ENCODE measurements at regions not wholly inside any gene's neighbourhood (a gene's known extent, or its start where the extent isn't known, plus 50 kb on each side); places are given as distances from the start of the nearest gene placed in this dataset.

GRCh38 chr11:15607361-15608036 is 492.8 kb downstream of the INSC start:
- Histone ChIP-seq H3K27me3 (ENCODE audit: control insufficient read depth, insufficient read depth, low read length, poor library complexity, severe bottlenecking) (peaks cover 11% of the 10 kb centered on the region), H3K9ac (ENCODE audit: extremely low read depth, low read length, poor library complexity, severe bottlenecking) (no peak overlapping the region), H3K27ac (ENCODE audit: low read depth, low read length) (no peak overlapping the region), H3K4me1 (ENCODE audit: control insufficient read depth, insufficient read depth, low read length) (peaks cover 8% of the 10 kb centered on the region), H3K9me3 (ENCODE audit: control insufficient read depth, low read length) (peaks cover 12% of the 10 kb centered on the region), H3K36me3 (ENCODE audit: control insufficient read depth, insufficient read depth, low read length) (no peaks in the 10 kb centered on the region), H3K4me3 (ENCODE audit: low read length) (no peak overlapping the region)
- no peak overlapping the region for H3K4me3 Mint-ChIP-seq
- peaks cover 4% of the 10 kb centered on the region for H3K9me3 Mint-ChIP-seq
- H3K27me3 Mint-ChIP-seq (ENCODE audit: insufficient read depth), result peaks cover 15% of the 10 kb centered on the region
- 87 to 92% methylated on average over 2 to 6 of the region's 6 CpGs for WGBS, 2 experiments (ENCODE audit: insufficient coverage in 1 of 2, insufficient read length in 1 of 2)
- H3K36me3 Mint-ChIP-seq (ENCODE audit: low read depth), result no peaks in the 10 kb centered on the region
- H3K4me1 Mint-ChIP-seq, result peaks cover 22% of the 10 kb centered on the region
- DNase-seq, result no peak
- no peak for TF ChIP-seq CTCF (conservative IDR thresholded peaks at IDR 0.05)
- H3K27ac Mint-ChIP-seq, result no peak overlapping the region

- 100% methylated on average over 1 of the region's 1 CpG; no CpG with 5 or more reads in 1 of the 2 experiments for WGBS, 2 experiments (ENCODE audit: insufficient coverage in 1 of 2, insufficient read length in 1 of 2)
- Histone ChIP-seq H3K9me3 (ENCODE audit: control insufficient read depth, low read length) (peaks cover 12% of the 10 kb centered on the region), H3K9ac (ENCODE audit: extremely low read depth, low read length, poor library complexity, severe bottlenecking) (no peak overlapping the region), H3K36me3 (ENCODE audit: control insufficient read depth, insufficient read depth, low read length) (no peaks in the 10 kb centered on the region), H3K27ac (ENCODE audit: low read depth, low read length) (no peak overlapping the region), H3K27me3 (ENCODE audit: control insufficient read depth, insufficient read depth, low read length, poor library complexity, severe bottlenecking) (peaks cover 11% of the 10 kb centered on the region), H3K4me1 (ENCODE audit: control insufficient read depth, insufficient read depth, low read length) (peaks cover 20% of the 10 kb centered on the region), H3K4me3 (ENCODE audit: low read length) (no peak overlapping the region)
- no peak for DNase-seq
- H3K36me3 Mint-ChIP-seq (ENCODE audit: low read depth), result no peaks in the 10 kb centered on the region
- peaks cover 16% of the 10 kb centered on the region for H3K27me3 Mint-ChIP-seq (ENCODE audit: insufficient read depth)
- peaks cover 4% of the 10 kb centered on the region for H3K9me3 Mint-ChIP-seq
- H3K4me3 Mint-ChIP-seq, result no peak overlapping the region
- TF ChIP-seq CTCF (conservative IDR thresholded peaks at IDR 0.05), result no peak
- H3K27ac Mint-ChIP-seq, result no peak overlapping the region
- H3K4me1 Mint-ChIP-seq, result peaks cover 34% of the 10 kb centered on the region
These were observed 494.7 kb downstream of the INSC start for GRCh38 chr11:15609445-15609844.

GRCh38 chr11:15610881-15611280 is 496.2 kb downstream of the INSC start:
- DNase-seq, result no peak
- no peak overlapping the region for H3K4me3 ChIP-seq (ENCODE audit: low read length)
- Mint-ChIP-seq H3K9me3 (peaks cover 4% of the 10 kb centered on the region), H3K27ac (no peak overlapping the region), H3K4me1 (peaks cover 38% of the 10 kb centered on the region), H3K36me3 (ENCODE audit: low read depth) (no peaks in the 10 kb centered on the region), H3K27me3 (ENCODE audit: insufficient read depth) (peaks cover 26% of the 10 kb centered on the region), H3K4me3 (no peak overlapping the region)
- H3K4me1 ChIP-seq (ENCODE audit: control insufficient read depth, insufficient read depth, low read length), result peaks cover 20% of the 10 kb centered on the region
- no peak for TF ChIP-seq CTCF (conservative IDR thresholded peaks at IDR 0.05)
- peaks cover 12% of the 10 kb centered on the region for H3K9me3 ChIP-seq (ENCODE audit: control insufficient read depth, low read length)
- H3K9ac ChIP-seq (ENCODE audit: extremely low read depth, low read length, poor library complexity, severe bottlenecking), result no peak overlapping the region
- H3K36me3 ChIP-seq (ENCODE audit: control insufficient read depth, insufficient read depth, low read length), result no peaks in the 10 kb centered on the region
- H3K27ac ChIP-seq (ENCODE audit: low read depth, low read length), result no peak overlapping the region
- 90 to 94% methylated on average over 2 to 5 of the region's 5 CpGs for WGBS, 2 experiments (ENCODE audit: insufficient coverage in 1 of 2, insufficient read length in 1 of 2)
- H3K27me3 ChIP-seq (ENCODE audit: control insufficient read depth, insufficient read depth, low read length, poor library complexity, severe bottlenecking), result peaks cover 11% of the 10 kb centered on the region

Measured in endodermal cell (in vitro differentiated cells).